ENCODE measurements at regions not wholly inside any gene's neighbourhood (a gene's known extent, or its start where the extent isn't known, plus 50 kb on each side); places are given as distances from the start of the nearest gene placed in this dataset.

DNA sequence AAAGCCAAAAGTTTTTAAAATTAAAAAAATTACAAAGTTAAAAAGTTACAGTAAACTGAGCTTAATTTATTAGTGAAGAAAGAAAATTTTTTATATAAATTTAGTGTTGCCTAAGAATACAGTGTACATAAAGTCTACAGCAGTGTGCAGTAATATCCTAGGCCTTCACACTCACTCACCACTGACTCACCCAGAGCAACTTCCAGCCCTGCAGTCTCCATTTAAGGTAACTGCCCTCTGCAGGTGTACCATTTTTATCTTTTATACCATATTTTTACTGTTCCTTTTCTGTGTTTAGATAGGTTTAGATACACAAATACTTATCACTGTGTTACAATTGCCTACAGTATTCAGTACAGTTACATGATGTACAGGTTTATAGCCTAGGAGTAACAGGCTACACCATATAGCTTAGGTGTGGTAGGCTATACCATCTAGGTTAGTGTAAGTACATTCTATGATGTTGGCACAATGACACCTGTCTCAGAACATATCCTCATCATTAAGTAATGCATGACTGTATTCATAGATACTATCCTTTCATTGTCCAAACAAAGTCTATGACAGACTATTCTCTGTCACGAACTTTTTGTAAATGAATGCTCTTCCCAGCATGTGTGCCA is 78.6 kb upstream of the PBX1 start:
- no peak overlapping the region for H3K27ac ChIP-seq (replicated peaks)
- H3K27me3 ChIP-seq (ENCODE audit: insufficient read depth, poor library complexity, severe bottlenecking), result no peaks in the 10 kb centered on the region
- no peak overlapping the region for H3K4me3 ChIP-seq (replicated peaks; ENCODE audit: insufficient read depth, low read length)
- no peak for TF ChIP-seq GABPA (IDR thresholded peaks at IDR 0.05; ENCODE audit: low read depth)
- TF ChIP-seq, protein P1, sequence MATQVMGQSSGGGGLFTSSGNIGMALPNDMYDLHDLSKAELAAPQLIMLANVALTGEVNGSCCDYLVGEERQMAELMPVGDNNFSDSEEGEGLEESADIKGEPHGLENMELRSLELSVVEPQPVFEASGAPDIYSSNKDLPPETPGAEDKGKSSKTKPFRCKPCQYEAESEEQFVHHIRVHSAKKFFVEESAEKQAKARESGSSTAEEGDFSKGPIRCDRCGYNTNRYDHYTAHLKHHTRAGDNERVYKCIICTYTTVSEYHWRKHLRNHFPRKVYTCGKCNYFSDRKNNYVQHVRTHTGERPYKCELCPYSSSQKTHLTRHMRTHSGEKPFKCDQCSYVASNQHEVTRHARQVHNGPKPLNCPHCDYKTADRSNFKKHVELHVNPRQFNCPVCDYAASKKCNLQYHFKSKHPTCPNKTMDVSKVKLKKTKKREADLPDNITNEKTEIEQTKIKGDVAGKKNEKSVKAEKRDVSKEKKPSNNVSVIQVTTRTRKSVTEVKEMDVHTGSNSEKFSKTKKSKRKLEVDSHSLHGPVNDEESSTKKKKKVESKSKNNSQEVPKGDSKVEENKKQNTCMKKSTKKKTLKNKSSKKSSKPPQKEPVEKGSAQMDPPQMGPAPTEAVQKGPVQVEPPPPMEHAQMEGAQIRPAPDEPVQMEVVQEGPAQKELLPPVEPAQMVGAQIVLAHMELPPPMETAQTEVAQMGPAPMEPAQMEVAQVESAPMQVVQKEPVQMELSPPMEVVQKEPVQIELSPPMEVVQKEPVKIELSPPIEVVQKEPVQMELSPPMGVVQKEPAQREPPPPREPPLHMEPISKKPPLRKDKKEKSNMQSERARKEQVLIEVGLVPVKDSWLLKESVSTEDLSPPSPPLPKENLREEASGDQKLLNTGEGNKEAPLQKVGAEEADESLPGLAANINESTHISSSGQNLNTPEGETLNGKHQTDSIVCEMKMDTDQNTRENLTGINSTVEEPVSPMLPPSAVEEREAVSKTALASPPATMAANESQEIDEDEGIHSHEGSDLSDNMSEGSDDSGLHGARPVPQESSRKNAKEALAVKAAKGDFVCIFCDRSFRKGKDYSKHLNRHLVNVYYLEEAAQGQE (IDR thresholded peaks at IDR 0.05; ENCODE audit: insufficient replicate concordance, low read depth), result no peak
- TF ChIP-seq, protein P2, sequence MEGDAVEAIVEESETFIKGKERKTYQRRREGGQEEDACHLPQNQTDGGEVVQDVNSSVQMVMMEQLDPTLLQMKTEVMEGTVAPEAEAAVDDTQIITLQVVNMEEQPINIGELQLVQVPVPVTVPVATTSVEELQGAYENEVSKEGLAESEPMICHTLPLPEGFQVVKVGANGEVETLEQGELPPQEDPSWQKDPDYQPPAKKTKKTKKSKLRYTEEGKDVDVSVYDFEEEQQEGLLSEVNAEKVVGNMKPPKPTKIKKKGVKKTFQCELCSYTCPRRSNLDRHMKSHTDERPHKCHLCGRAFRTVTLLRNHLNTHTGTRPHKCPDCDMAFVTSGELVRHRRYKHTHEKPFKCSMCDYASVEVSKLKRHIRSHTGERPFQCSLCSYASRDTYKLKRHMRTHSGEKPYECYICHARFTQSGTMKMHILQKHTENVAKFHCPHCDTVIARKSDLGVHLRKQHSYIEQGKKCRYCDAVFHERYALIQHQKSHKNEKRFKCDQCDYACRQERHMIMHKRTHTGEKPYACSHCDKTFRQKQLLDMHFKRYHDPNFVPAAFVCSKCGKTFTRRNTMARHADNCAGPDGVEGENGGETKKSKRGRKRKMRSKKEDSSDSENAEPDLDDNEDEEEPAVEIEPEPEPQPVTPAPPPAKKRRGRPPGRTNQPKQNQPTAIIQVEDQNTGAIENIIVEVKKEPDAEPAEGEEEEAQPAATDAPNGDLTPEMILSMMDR (IDR thresholded peaks at IDR 0.05; ENCODE audit: insufficient read depth, low read length), result no peak
- TF ChIP-seq POLR2AphosphoS5 (IDR thresholded peaks at IDR 0.05; ENCODE audit: low read depth), result no peak
- no peak for TF ChIP-seq SPI1 (IDR thresholded peaks at IDR 0.05; ENCODE audit: borderline replicate concordance, low read depth)
- DNase-seq (ENCODE audit: low read depth in 1 of 2, low spot score in 1 of 2), result no peak

DNA sequence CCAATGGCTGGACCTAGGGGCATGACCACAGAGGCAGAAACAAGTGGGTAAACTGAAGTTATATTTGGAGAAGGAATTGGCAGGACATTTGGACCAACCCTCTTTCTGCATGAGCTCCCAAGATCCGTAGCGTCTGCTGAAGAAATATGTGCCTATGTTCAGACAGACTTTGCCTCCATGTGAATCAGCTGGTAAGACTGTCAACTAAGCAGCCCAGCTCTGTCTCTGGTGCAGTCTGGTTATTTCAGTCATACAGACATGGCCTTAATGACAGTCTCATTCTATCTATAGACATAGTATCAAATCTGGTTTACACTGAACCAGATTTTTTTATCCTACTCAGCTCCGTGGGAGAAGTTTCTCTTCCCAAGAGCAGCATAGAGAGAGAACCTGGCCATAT is 63.1 kb upstream of the PBX1 start:
- DNase-seq (ENCODE audit: low read depth in 1 of 2, low spot score in 1 of 2), result no peak
- TF ChIP-seq GABPA (IDR thresholded peaks at IDR 0.05; ENCODE audit: low read depth), result no peak
- TF ChIP-seq, protein P2 (IDR thresholded peaks at IDR 0.05; ENCODE audit: insufficient read depth, low read length), result no peak
- TF ChIP-seq SPI1 (IDR thresholded peaks at IDR 0.05; ENCODE audit: borderline replicate concordance, low read depth), result no peak
- Histone ChIP-seq H3K4me3 (replicated peaks; ENCODE audit: insufficient read depth, low read length) (no peak overlapping the region), H3K27ac (replicated peaks) (no peak overlapping the region), H3K27me3 (ENCODE audit: insufficient read depth, poor library complexity, severe bottlenecking) (no peaks in the 10 kb centered on the region)

DNA sequence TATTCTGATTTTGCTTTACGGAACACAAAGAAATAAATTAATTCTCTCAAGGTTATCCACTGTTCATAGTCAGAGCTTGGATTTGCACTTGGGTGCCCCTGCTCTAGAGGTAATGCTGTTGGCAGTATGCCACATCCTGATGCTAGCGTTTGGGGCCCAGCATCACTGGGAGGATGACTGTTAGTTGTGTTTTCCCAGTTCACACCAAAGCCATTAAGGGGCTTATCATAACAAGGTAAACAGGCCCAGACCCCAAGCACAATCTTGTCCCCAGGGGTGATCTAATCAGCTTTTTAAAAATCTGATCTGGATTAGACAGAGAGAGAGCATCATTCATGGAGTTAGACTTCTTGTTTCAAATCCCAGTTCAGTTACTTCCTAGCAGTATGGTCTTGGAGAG is 60.2 kb upstream of the PBX1 start:
- no peak overlapping the region for H3K27ac ChIP-seq (replicated peaks)
- no peaks in the 10 kb centered on the region for H3K27me3 ChIP-seq (ENCODE audit: insufficient read depth, poor library complexity, severe bottlenecking)
- TF ChIP-seq, protein P2 (IDR thresholded peaks at IDR 0.05; ENCODE audit: insufficient read depth, low read length), result no peak
- TF ChIP-seq, protein P1 (IDR thresholded peaks at IDR 0.05; ENCODE audit: insufficient replicate concordance, low read depth), result no peak
- TF ChIP-seq SPI1 (IDR thresholded peaks at IDR 0.05; ENCODE audit: borderline replicate concordance, low read depth) (no peak), POLR2AphosphoS5 (IDR thresholded peaks at IDR 0.05; ENCODE audit: low read depth) (no peak), GABPA (IDR thresholded peaks at IDR 0.05; ENCODE audit: low read depth) (no peak)
- no peak overlapping the region for H3K4me3 ChIP-seq (replicated peaks; ENCODE audit: insufficient read depth, low read length)
- DNase-seq (ENCODE audit: low read depth in 1 of 2, low spot score in 1 of 2), result no peak

DNA sequence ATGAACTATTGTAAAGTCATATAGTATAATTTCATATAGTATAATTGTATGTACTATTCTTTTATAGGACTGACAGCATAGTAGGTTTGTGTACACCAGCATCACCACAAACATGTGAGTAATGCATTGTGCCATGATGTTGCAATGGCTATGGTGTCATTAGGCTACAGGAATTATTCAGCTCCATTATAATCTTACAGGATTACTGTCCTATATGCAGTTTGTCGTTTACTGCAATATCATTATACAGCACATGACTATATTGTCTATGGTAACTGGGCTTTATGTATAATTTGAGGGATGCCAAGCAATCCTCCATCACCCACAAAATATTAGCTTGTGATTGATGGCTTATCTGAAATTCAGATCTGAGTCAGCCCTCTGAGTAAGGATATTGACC is 54.2 kb upstream of the PBX1 start:
- H3K27me3 ChIP-seq (ENCODE audit: insufficient read depth, poor library complexity, severe bottlenecking), result no peaks in the 10 kb centered on the region
- H3K27ac ChIP-seq (replicated peaks), result no peak overlapping the region
- H3K4me3 ChIP-seq (replicated peaks; ENCODE audit: insufficient read depth, low read length), result no peak overlapping the region
- no peak for DNase-seq (ENCODE audit: low read depth in 1 of 2, low spot score in 1 of 2)
- TF ChIP-seq SPI1 (IDR thresholded peaks at IDR 0.05; ENCODE audit: borderline replicate concordance, low read depth), result no peak
- TF ChIP-seq, protein P2 (IDR thresholded peaks at IDR 0.05; ENCODE audit: insufficient read depth, low read length), result no peak
- TF ChIP-seq POLR2AphosphoS5 (IDR thresholded peaks at IDR 0.05; ENCODE audit: low read depth), result no peak
- TF ChIP-seq GABPA (IDR thresholded peaks at IDR 0.05; ENCODE audit: low read depth), result no peak
- TF ChIP-seq, protein P1 (IDR thresholded peaks at IDR 0.05; ENCODE audit: insufficient replicate concordance, low read depth), result no peak

All from HL-60 (cell line).